ENCODE measurements at regions not wholly inside any gene's neighbourhood (a gene's known extent, or its start where the extent isn't known, plus 50 kb on each side); places are given as distances from the start of the nearest gene placed in this dataset.

DNA sequence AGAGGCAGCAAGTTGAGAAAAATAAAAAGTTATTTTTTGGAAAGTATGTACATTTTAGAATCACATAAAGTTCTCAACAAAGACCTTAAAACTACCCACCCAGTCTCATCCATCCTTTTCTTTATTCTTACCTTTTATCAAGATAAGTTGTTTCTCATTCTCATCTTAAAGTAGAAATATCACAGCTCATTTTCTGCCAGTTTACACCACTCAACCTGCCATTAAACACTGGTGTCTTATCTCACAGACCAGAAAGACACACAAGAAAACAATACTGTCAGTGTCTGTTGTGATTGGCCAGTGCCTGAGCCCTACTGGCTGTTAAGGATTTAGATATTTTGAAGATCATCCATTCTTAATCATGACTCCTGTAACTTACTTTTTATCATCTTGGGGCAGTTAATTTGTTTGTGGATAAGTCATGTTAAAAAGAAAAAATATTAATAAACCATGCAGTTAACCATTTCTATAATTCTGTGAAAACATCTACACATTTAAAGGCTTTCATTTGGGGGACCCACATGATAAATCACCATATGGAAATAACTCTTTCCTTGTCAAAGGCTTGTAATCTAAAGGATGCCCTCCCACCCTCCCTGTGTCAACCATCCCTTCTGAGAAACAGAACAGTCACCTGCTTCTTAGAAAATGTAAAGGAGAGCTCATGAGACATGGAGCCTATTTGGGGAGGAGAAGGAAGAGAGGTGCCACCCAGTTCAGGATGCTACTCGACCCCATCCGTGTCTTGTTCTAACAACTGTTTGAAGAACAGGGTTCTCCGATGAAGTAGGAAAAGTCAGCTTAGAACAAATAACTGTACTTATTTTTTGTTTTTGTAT lies 897.2 kb upstream of the INTU start (continued):
- TF ChIP-seq, protein P1, sequence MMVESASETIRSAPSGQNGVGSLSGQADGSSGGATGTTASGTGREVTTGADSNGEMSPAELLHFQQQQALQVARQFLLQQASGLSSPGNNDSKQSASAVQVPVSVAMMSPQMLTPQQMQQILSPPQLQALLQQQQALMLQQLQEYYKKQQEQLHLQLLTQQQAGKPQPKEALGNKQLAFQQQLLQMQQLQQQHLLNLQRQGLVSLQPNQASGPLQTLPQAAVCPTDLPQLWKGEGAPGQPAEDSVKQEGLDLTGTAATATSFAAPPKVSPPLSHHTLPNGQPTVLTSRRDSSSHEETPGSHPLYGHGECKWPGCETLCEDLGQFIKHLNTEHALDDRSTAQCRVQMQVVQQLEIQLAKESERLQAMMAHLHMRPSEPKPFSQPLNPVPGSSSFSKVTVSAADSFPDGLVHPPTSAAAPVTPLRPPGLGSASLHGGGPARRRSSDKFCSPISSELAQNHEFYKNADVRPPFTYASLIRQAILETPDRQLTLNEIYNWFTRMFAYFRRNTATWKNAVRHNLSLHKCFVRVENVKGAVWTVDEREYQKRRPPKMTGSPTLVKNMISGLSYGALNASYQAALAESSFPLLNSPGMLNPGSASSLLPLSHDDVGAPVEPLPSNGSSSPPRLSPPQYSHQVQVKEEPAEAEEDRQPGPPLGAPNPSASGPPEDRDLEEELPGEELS (CRISPR knock-in tag; IDR thresholded peaks at IDR 0.05) = no peak
- TF ChIP-seq JAZF1 (CRISPR knock-in tag; IDR thresholded peaks at IDR 0.05) (no peak), ZNF138 (CRISPR knock-in tag; conservative IDR thresholded peaks at IDR 0.05) (no peak), TCF7 (CRISPR knock-in tag; IDR thresholded peaks at IDR 0.05; ENCODE audit: low read depth) (no peak), NR1H2 (CRISPR knock-in tag; IDR thresholded peaks at IDR 0.05) (no peak)
- TF ChIP-seq, protein P2, sequence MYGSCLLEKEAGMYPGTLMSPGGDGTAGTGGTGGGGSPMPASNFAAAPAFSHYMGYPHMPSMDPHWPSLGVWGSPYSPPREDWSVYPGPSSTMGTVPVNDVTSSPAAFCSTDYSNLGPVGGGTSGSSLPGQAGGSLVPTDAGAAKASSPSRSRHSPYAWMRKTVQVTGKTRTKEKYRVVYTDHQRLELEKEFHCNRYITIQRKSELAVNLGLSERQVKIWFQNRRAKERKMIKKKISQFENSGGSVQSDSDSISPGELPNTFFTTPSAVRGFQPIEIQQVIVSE (CRISPR knock-in tag; IDR thresholded peaks at IDR 0.05; ENCODE audit: borderline replicate concordance) = no peak
- TF ChIP-seq, protein P3, sequence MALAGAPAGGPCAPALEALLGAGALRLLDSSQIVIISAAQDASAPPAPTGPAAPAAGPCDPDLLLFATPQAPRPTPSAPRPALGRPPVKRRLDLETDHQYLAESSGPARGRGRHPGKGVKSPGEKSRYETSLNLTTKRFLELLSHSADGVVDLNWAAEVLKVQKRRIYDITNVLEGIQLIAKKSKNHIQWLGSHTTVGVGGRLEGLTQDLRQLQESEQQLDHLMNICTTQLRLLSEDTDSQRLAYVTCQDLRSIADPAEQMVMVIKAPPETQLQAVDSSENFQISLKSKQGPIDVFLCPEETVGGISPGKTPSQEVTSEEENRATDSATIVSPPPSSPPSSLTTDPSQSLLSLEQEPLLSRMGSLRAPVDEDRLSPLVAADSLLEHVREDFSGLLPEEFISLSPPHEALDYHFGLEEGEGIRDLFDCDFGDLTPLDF (CRISPR knock-in tag; IDR thresholded peaks at IDR 0.05) = no peak

DNA sequence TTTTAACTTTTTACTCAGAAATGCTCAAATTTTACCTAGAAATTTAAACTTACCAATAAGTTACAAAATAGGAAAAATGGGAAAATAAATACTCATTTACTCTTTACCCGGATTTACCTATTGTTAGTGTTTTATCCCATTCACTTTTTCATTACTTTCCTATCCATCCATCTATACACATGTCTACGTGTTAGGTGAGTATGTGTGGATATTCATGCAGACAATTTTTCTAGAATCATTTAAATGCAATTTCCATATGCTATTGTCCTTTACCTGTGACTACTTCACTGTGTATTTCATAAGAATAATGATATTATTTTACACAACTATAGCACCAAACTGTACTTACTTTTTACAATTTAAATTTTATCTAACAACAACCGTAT lies 896.6 kb upstream of the INTU start:
- H3K9me3 Mint-ChIP-seq = no peaks in the 10 kb centered on the region
- POLR2A ChIA-PET = no interaction called here
- H3K27ac Mint-ChIP-seq = no peak overlapping the region
- no peaks in the 10 kb centered on the region for H3K36me3 Mint-ChIP-seq
- H3K27me3 Mint-ChIP-seq (ENCODE audit: low read depth) = no peaks in the 10 kb centered on the region
- CTCF ChIA-PET = no interaction called here
- TF ChIP-seq NFATC4 (CRISPR knock-in tag; IDR thresholded peaks at IDR 0.05) (no peak), NFYB (CRISPR knock-in tag; conservative IDR thresholded peaks at IDR 0.05; ENCODE audit: low read depth) (no peak), NR2C2 (CRISPR knock-in tag; IDR thresholded peaks at IDR 0.05) (no peak), NR3C1 (CRISPR knock-in tag; conservative IDR thresholded peaks at IDR 0.05; ENCODE audit: low read depth) (no peak)
- TF ChIP-seq, protein P4, sequence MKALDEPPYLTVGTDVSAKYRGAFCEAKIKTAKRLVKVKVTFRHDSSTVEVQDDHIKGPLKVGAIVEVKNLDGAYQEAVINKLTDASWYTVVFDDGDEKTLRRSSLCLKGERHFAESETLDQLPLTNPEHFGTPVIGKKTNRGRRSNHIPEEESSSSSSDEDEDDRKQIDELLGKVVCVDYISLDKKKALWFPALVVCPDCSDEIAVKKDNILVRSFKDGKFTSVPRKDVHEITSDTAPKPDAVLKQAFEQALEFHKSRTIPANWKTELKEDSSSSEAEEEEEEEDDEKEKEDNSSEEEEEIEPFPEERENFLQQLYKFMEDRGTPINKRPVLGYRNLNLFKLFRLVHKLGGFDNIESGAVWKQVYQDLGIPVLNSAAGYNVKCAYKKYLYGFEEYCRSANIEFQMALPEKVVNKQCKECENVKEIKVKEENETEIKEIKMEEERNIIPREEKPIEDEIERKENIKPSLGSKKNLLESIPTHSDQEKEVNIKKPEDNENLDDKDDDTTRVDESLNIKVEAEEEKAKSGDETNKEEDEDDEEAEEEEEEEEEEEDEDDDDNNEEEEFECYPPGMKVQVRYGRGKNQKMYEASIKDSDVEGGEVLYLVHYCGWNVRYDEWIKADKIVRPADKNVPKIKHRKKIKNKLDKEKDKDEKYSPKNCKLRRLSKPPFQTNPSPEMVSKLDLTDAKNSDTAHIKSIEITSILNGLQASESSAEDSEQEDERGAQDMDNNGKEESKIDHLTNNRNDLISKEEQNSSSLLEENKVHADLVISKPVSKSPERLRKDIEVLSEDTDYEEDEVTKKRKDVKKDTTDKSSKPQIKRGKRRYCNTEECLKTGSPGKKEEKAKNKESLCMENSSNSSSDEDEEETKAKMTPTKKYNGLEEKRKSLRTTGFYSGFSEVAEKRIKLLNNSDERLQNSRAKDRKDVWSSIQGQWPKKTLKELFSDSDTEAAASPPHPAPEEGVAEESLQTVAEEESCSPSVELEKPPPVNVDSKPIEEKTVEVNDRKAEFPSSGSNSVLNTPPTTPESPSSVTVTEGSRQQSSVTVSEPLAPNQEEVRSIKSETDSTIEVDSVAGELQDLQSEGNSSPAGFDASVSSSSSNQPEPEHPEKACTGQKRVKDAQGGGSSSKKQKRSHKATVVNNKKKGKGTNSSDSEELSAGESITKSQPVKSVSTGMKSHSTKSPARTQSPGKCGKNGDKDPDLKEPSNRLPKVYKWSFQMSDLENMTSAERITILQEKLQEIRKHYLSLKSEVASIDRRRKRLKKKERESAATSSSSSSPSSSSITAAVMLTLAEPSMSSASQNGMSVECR (CRISPR knock-in tag; IDR thresholded peaks at IDR 0.05; ENCODE audit: borderline replicate concordance) = no peak
- TF ChIP-seq, protein P5, sequence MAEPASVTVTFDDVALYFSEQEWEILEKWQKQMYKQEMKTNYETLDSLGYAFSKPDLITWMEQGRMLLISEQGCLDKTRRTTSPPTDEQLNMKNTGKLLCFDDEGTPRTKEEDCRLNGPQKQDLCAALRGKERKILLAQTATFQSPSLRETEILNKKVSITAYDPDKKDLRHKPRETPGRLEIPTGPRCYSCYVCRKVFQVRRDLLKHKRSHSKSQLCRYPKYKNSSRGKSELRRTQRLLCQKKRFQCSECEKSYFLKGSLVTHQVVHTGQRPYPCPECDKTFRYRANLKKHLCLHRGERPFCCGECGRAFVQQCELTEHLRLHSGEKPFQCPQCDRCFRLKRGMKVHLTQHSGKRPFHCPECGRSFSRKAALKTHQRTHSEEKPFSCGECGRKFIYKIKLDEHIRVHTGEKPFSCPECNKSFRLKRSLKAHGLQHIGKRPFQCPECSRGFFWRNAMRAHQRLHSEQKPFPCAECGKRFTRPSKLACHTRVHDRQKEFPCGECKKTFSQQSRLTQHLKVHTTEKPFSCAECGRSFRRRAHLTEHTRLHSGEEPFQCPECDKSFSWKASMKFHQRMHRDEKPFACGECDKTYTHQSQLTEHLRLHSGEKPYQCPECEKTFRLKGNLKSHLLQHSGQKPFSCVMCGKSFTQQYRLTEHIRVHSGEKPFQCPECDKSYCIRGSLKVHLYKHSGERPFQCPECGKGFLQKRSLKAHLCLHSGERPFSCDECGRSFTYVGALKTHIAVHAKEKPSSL (CRISPR knock-in tag; conservative IDR thresholded peaks at IDR 0.05) = no peak
- TF ChIP-seq, protein P6, sequence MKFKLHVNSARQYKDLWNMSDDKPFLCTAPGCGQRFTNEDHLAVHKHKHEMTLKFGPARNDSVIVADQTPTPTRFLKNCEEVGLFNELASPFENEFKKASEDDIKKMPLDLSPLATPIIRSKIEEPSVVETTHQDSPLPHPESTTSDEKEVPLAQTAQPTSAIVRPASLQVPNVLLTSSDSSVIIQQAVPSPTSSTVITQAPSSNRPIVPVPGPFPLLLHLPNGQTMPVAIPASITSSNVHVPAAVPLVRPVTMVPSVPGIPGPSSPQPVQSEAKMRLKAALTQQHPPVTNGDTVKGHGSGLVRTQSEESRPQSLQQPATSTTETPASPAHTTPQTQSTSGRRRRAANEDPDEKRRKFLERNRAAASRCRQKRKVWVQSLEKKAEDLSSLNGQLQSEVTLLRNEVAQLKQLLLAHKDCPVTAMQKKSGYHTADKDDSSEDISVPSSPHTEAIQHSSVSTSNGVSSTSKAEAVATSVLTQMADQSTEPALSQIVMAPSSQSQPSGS (CRISPR knock-in tag; IDR thresholded peaks at IDR 0.05; ENCODE audit: borderline replicate concordance, low read depth) = no peak
- DNase-seq (ENCODE audit: low spot score) (no peak), ATAC-seq (no peak)
- no peak overlapping the region for H3K4me3 Mint-ChIP-seq
- H3K4me1 Mint-ChIP-seq = no peaks in the 10 kb centered on the region
